PFSK-1 (cell line): ENCODE measurements at regions not wholly inside any gene's neighbourhood (a gene's known extent, or its start where the extent isn't known, plus 50 kb on each side); places are given as distances from the start of the nearest gene placed in this dataset.

Source experiments
- FOXP2 ChIP-seq: optimal IDR thresholded peaks from 2 replicates; pipeline ENCODE3; 2011; ENCODE audit warnings: borderline replicate concordance, control low read depth, inconsistent platforms; ENCODE audit not compliant: insufficient read depth; ENCODE audit errors: extremely low read length, extremely low read depth
- POLR2AphosphoS5 ChIP-seq: IDR thresholded peaks from 2 replicates; pipeline ENCODE4 v1.6.1; 2012; ENCODE audit warnings: low read depth, mild to moderate bottlenecking, control low read depth, low read length, moderate library complexity
- SIN3A ChIP-seq: IDR thresholded peaks from 2 replicates; pipeline ENCODE4 v1.6.1; 2012; ENCODE audit warnings: mild to moderate bottlenecking, low read length, moderate library complexity, borderline replicate concordance; ENCODE audit not compliant: insufficient read depth
- TAF1 ChIP-seq: IDR thresholded peaks from 2 replicates; pipeline ENCODE4 v1.6.1; 2012; ENCODE audit warnings: low read length, control low read depth, borderline replicate concordance; ENCODE audit not compliant: insufficient read depth
- TF ChIP-seq, protein P1 (sequence below), 2 experiments: IDR thresholded peaks; 2 replicates each; pipeline versions ENCODE4 v1.6.1 to v1.8.0; 2011 to 2012; ENCODE audit warnings: low read depth in 2 of 2, low read length in 2 of 2, control low read depth in 1 of 2, inconsistent platforms in 1 of 2, mild to moderate bottlenecking in 1 of 2, moderate library complexity in 1 of 2; ENCODE audit not compliant: insufficient read depth in 1 of 2

DNA sequence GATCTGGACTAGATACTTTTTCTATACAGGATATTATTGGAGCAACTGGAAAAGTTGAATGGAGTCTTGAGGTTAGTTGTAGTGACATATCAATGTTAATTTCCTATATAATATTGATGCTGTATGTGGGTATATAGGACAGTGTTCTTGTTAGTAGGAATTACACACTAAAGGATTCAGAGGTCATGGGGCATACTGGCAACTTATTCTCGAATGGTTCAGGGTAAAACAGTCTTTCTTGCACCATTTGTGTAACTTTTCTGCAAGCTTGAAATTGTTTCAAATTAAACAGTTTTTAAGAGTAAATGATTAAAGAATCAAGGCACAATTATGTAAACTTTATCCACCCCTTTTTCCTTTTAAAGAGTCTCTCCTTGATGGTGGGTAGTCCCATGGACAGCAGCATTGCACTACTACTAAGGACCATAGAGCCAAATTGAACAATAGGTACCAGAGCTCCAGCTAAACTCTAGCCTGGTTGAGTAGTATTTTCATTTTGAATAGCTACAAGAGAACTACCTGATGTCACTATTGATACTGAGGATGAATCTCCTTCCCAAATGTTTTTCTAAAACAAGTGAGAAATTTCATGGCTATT, 70.1 kb downstream of the DMP1 start:
- TF ChIP-seq, protein P1, sequence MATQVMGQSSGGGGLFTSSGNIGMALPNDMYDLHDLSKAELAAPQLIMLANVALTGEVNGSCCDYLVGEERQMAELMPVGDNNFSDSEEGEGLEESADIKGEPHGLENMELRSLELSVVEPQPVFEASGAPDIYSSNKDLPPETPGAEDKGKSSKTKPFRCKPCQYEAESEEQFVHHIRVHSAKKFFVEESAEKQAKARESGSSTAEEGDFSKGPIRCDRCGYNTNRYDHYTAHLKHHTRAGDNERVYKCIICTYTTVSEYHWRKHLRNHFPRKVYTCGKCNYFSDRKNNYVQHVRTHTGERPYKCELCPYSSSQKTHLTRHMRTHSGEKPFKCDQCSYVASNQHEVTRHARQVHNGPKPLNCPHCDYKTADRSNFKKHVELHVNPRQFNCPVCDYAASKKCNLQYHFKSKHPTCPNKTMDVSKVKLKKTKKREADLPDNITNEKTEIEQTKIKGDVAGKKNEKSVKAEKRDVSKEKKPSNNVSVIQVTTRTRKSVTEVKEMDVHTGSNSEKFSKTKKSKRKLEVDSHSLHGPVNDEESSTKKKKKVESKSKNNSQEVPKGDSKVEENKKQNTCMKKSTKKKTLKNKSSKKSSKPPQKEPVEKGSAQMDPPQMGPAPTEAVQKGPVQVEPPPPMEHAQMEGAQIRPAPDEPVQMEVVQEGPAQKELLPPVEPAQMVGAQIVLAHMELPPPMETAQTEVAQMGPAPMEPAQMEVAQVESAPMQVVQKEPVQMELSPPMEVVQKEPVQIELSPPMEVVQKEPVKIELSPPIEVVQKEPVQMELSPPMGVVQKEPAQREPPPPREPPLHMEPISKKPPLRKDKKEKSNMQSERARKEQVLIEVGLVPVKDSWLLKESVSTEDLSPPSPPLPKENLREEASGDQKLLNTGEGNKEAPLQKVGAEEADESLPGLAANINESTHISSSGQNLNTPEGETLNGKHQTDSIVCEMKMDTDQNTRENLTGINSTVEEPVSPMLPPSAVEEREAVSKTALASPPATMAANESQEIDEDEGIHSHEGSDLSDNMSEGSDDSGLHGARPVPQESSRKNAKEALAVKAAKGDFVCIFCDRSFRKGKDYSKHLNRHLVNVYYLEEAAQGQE (IDR thresholded peaks at IDR 0.05; ENCODE audit: insufficient read depth in 1 of 2, low read depth in 2 of 2, low read length in 2 of 2): no peak
- TF ChIP-seq TAF1 (no peak), SIN3A (no peak), POLR2AphosphoS5 (no peak), FOXP2 (no peak)
